ENCODE measurements at regions not wholly inside any gene's neighbourhood (a gene's known extent, or its start where the extent isn't known, plus 50 kb on each side); places are given as distances from the start of the nearest gene placed in this dataset.

GRCh38 chr4:20085156-20085555 lies 166.5 kb upstream of the SLIT2 start:
- TF ChIP-seq REST (IDR thresholded peaks at IDR 0.05; ENCODE audit: insufficient read depth in 1 of 2, low read depth in 2 of 2, low read length in 2 of 2) (no peak), SIN3A (IDR thresholded peaks at IDR 0.05; ENCODE audit: borderline replicate concordance, insufficient read depth, low read length) (no peak), POLR2AphosphoS5 (IDR thresholded peaks at IDR 0.05; ENCODE audit: low read depth, low read length) (no peak)

Measured in PFSK-1 (cell line).